OCI-LY1 (cell line): ENCODE measurements at regions not wholly inside any gene's neighbourhood (a gene's known extent, or its start where the extent isn't known, plus 50 kb on each side); places are given as distances from the start of the nearest gene placed in this dataset.

Experiments used
- H2AFZ ChIP-seq: fragments of 200-600 bp; sonication (generic), shearing (Covaris generic); 2 replicates; pipeline ENCODE4 v1.6.0; 2014; ENCODE audit warnings: antibody characterized with exemption, mild to moderate bottlenecking, low read length
- H3F3A ChIP-seq: fragments of 200-600 bp; sonication (generic), shearing (Covaris generic); 2 replicates; pipeline ENCODE4 v1.6.0; 2014; ENCODE audit warnings: mild to moderate bottlenecking, antibody characterized with exemption, low read length, moderate library complexity; ENCODE audit not compliant: insufficient read depth
- H3K27ac ChIP-seq: fragments of 200-600 bp; sonication (generic); 2 replicates; pipeline ENCODE4 v1.5.1; 2014; ENCODE audit warnings: low read length, mixed run types, mild to moderate bottlenecking, low read depth; ENCODE audit not compliant: poor library complexity, severe bottlenecking
- H3K27me3 ChIP-seq: fragments of 200-600 bp; sonication (generic); 2 replicates; pipeline ENCODE4 v1.6.0; 2014; ENCODE audit warnings: antibody characterized with exemption, mild to moderate bottlenecking, low read length, moderate library complexity; ENCODE audit not compliant: insufficient read depth
- H3K36me3 ChIP-seq: fragments of 200-600 bp; sonication (generic); 2 replicates; pipeline ENCODE4 v1.6.1; 2014; ENCODE audit warnings: mild to moderate bottlenecking, antibody characterized with exemption, low read length, moderate library complexity, mixed read lengths; ENCODE audit not compliant: insufficient read depth
- H3K4me1 ChIP-seq: fragments of 200-600 bp; sonication (generic); 2 replicates; pipeline ENCODE4 v1.5.1; 2014; ENCODE audit warnings: mild to moderate bottlenecking, low read length, moderate library complexity; ENCODE audit not compliant: insufficient read depth, severe bottlenecking
- H3K4me2 ChIP-seq: fragments of 200-600 bp; sonication (generic), shearing (Covaris generic); 2 replicates; pipeline ENCODE4 v1.6.1; 2014; ENCODE audit warnings: low read length
- H3K4me3 ChIP-seq: fragments of 200-600 bp; sonication (generic); 2 replicates; pipeline ENCODE4 v1.5.1; 2014; ENCODE audit warnings: low read length, low read depth, mild to moderate bottlenecking, mixed read lengths; ENCODE audit not compliant: poor library complexity, severe bottlenecking
- H3K79me2 ChIP-seq: fragments of 200-600 bp; shearing (Covaris generic); 2 replicates; pipeline ENCODE4 v1.6.1; 2016; ENCODE audit warnings: mixed run types, low read length, mixed read lengths; ENCODE audit not compliant: insufficient read depth
- H3K9ac ChIP-seq: fragments of 200-600 bp; sonication (generic), shearing (Covaris generic); 2 replicates; pipeline ENCODE4 v1.6.1; 2014; ENCODE audit warnings: mild to moderate bottlenecking, low read length, mixed read lengths
- H3K9me2 ChIP-seq: fragments of 200-600 bp; sonication (generic), shearing (Covaris generic); 2 replicates; pipeline ENCODE4 v1.6.1; 2014; ENCODE audit warnings: low read depth, mild to moderate bottlenecking, low read length, mixed read lengths
- H3K9me3 ChIP-seq: fragments of 200-600 bp; shearing (Covaris generic); 2 replicates; pipeline ENCODE4 v1.6.1; 2014; ENCODE audit warnings: low read length, mixed read lengths
- H4K20me1 ChIP-seq: fragments of 200-600 bp; sonication (generic), shearing (Covaris generic); 2 replicates; pipeline ENCODE4 v1.6.0; 2016; ENCODE audit warnings: mild to moderate bottlenecking, low read length; ENCODE audit not compliant: insufficient read depth
- EZH2 ChIP-seq: fragments of 200-600 bp; sonication (generic), shearing (Covaris generic); IDR thresholded peaks from 2 replicates; pipeline ENCODE4 v1.8.0; 2017; ENCODE audit warnings: borderline replicate concordance, mixed run types, mild to moderate bottlenecking, antibody characterized with exemption, low read length, moderate library complexity, mixed read lengths
- TF ChIP-seq, protein P1 (sequence below): fragments of 200-600 bp; sonication (generic), shearing (Covaris generic); IDR thresholded peaks from 2 replicates; pipeline ENCODE4 v1.5.1; 2017; ENCODE audit warnings: mild to moderate bottlenecking, antibody characterized with exemption, low read length, moderate library complexity, mixed read lengths

DNA sequence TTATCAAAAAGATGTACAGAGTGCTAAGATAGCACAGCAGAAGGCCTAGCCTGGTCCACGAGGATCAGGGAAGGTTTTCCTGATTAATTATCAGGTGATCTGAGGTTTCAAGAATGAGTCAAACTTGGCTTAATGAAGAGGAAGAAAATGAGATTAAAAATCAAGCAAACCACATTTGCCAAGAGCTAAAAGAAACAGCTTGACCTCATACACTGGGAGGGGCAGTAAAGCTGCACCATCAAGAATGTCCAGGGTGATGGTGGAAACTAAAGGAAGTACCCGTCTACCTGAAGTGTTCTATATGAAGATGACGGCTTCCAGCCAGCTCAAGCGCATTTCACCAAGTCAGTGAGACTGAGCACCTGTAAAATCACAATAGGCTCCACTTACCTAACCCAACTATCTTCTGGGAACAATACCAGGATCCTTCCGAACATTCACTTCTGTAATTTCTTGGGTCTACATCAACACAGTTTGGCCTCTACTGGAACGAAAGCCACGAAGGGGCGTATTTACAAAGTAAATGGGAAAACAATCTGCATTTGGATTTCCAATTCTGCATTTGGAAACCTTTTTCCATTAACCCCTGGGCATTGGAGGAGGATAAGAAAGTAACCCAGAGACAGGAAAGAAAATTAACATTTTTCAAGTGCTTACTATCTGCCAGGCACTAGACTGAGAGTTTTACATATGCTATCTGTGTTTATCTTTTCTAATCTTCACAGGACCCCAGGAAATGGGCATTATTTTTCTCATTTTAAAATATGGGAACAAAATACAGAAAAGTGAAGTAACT, 114.0 kb upstream of the DCLK2 start:
- Histone ChIP-seq H3K4me3 (no peak overlapping the region), H3K36me3 (no peaks in the 10 kb centered on the region), H3K9ac (no peak overlapping the region), H3F3A (no peaks in the 10 kb centered on the region), H3K9me3 (no peaks in the 10 kb centered on the region), H3K4me2 (no peak overlapping the region), H3K79me2 (no peaks in the 10 kb centered on the region), H2AFZ (no peak overlapping the region), H3K27me3 (peaks cover 5% of the 10 kb centered on the region; the same call in 1 of the 2 replicates), H4K20me1 (no peaks in the 10 kb centered on the region), H3K27ac (no peak overlapping the region), H3K9me2 (no peaks in the 10 kb centered on the region), H3K4me1 (no peaks in the 10 kb centered on the region)
- no peak for TF ChIP-seq EZH2
- TF ChIP-seq, protein P1, sequence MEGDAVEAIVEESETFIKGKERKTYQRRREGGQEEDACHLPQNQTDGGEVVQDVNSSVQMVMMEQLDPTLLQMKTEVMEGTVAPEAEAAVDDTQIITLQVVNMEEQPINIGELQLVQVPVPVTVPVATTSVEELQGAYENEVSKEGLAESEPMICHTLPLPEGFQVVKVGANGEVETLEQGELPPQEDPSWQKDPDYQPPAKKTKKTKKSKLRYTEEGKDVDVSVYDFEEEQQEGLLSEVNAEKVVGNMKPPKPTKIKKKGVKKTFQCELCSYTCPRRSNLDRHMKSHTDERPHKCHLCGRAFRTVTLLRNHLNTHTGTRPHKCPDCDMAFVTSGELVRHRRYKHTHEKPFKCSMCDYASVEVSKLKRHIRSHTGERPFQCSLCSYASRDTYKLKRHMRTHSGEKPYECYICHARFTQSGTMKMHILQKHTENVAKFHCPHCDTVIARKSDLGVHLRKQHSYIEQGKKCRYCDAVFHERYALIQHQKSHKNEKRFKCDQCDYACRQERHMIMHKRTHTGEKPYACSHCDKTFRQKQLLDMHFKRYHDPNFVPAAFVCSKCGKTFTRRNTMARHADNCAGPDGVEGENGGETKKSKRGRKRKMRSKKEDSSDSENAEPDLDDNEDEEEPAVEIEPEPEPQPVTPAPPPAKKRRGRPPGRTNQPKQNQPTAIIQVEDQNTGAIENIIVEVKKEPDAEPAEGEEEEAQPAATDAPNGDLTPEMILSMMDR, result no peak

- Histone ChIP-seq H3K27ac (no peak overlapping the region), H3K36me3 (no peaks in the 10 kb centered on the region), H4K20me1 (no peaks in the 10 kb centered on the region), H3K4me2 (no peak overlapping the region), H3K4me3 (no peak overlapping the region), H3K9me2 (no peaks in the 10 kb centered on the region), H2AFZ (no peak overlapping the region), H3K9ac (no peak overlapping the region), H3F3A (no peaks in the 10 kb centered on the region), H3K9me3 (no peaks in the 10 kb centered on the region), H3K79me2 (no peaks in the 10 kb centered on the region), H3K27me3 (peaks cover 8% of the 10 kb centered on the region; the same call in 1 of the 2 replicates), H3K4me1 (no peaks in the 10 kb centered on the region)
- TF ChIP-seq EZH2, result no peak
- TF ChIP-seq, protein P1, result no peak
Measured at GRCh38 chr4:149965206-149965605, 113.0 kb upstream of the DCLK2 start.

DNA sequence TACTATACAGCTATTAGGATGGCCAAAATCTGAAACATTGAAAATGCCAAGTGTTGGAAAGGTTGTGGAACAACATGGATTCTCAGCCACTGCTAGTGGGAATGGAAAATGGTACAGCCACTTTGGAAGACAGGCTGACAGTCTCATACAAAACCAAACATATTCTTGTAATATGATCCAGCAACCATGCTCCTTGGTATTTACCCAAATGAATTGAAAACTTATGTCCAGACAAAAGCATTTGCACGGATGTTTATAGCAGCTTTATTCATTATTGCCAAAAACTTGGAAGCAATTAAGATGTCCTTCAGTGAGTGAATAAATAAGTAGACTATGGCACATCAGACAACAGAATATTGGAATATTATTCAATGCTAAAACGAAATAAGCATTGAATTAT, 105.8 kb upstream of the DCLK2 start:
- Histone ChIP-seq H3F3A (no peaks in the 10 kb centered on the region), H3K9me2 (no peaks in the 10 kb centered on the region), H3K79me2 (no peaks in the 10 kb centered on the region), H3K36me3 (no peaks in the 10 kb centered on the region), H3K4me1 (no peaks in the 10 kb centered on the region), H2AFZ (no peak overlapping the region), H4K20me1 (no peaks in the 10 kb centered on the region), H3K27ac (no peak overlapping the region), H3K9me3 (no peaks in the 10 kb centered on the region), H3K4me3 (no peak overlapping the region), H3K9ac (no peak overlapping the region), H3K27me3 (peaks cover 8% of the 10 kb centered on the region; the same call in 1 of the 2 replicates), H3K4me2 (no peak overlapping the region)
- no peak for TF ChIP-seq EZH2
- TF ChIP-seq, protein P1, result no peak
